ENCODE measurements at regions not wholly inside any gene's neighbourhood (a gene's known extent, or its start where the extent isn't known, plus 50 kb on each side); places are given as distances from the start of the nearest gene placed in this dataset.

DNA sequence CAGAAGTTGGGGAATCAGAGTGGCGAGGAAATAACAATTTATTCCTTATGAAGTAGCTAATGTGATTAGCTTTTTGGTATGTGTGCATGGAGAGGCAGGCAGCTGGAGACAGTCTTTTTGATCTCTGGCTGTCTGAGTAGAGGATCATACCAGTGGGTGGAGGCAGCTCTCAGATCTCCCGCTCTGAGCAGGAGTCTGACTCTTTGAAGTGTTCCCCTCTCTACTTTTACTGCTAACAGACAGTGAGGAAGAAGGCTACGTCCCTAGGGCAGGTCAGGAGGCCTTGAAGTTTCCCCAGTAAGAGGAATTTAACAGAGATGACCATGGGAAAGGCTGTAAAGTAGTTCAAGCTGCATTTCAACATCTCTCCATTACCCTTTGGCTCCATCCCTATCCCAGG is 111.9 kb upstream of the REG3A start:
- TF ChIP-seq GABPA (IDR thresholded peaks at IDR 0.05; ENCODE audit: low read depth), result no peak
- TF ChIP-seq, protein P1, sequence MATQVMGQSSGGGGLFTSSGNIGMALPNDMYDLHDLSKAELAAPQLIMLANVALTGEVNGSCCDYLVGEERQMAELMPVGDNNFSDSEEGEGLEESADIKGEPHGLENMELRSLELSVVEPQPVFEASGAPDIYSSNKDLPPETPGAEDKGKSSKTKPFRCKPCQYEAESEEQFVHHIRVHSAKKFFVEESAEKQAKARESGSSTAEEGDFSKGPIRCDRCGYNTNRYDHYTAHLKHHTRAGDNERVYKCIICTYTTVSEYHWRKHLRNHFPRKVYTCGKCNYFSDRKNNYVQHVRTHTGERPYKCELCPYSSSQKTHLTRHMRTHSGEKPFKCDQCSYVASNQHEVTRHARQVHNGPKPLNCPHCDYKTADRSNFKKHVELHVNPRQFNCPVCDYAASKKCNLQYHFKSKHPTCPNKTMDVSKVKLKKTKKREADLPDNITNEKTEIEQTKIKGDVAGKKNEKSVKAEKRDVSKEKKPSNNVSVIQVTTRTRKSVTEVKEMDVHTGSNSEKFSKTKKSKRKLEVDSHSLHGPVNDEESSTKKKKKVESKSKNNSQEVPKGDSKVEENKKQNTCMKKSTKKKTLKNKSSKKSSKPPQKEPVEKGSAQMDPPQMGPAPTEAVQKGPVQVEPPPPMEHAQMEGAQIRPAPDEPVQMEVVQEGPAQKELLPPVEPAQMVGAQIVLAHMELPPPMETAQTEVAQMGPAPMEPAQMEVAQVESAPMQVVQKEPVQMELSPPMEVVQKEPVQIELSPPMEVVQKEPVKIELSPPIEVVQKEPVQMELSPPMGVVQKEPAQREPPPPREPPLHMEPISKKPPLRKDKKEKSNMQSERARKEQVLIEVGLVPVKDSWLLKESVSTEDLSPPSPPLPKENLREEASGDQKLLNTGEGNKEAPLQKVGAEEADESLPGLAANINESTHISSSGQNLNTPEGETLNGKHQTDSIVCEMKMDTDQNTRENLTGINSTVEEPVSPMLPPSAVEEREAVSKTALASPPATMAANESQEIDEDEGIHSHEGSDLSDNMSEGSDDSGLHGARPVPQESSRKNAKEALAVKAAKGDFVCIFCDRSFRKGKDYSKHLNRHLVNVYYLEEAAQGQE (IDR thresholded peaks at IDR 0.05; ENCODE audit: insufficient replicate concordance, low read depth), result no peak
- TF ChIP-seq POLR2AphosphoS5 (IDR thresholded peaks at IDR 0.05; ENCODE audit: low read depth), result no peak
- TF ChIP-seq SPI1 (IDR thresholded peaks at IDR 0.05; ENCODE audit: borderline replicate concordance, low read depth), result no peak
- TF ChIP-seq, protein P2, sequence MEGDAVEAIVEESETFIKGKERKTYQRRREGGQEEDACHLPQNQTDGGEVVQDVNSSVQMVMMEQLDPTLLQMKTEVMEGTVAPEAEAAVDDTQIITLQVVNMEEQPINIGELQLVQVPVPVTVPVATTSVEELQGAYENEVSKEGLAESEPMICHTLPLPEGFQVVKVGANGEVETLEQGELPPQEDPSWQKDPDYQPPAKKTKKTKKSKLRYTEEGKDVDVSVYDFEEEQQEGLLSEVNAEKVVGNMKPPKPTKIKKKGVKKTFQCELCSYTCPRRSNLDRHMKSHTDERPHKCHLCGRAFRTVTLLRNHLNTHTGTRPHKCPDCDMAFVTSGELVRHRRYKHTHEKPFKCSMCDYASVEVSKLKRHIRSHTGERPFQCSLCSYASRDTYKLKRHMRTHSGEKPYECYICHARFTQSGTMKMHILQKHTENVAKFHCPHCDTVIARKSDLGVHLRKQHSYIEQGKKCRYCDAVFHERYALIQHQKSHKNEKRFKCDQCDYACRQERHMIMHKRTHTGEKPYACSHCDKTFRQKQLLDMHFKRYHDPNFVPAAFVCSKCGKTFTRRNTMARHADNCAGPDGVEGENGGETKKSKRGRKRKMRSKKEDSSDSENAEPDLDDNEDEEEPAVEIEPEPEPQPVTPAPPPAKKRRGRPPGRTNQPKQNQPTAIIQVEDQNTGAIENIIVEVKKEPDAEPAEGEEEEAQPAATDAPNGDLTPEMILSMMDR (IDR thresholded peaks at IDR 0.05; ENCODE audit: insufficient read depth, low read length), result no peak
- no peak for DNase-seq (ENCODE audit: low read depth in 1 of 2, low spot score in 1 of 2)
- H3K27me3 ChIP-seq (ENCODE audit: insufficient read depth, poor library complexity, severe bottlenecking), result no peaks in the 10 kb centered on the region
- no peak overlapping the region for H3K4me3 ChIP-seq (replicated peaks; ENCODE audit: insufficient read depth, low read length)
- no peak overlapping the region for H3K27ac ChIP-seq (replicated peaks)

DNA sequence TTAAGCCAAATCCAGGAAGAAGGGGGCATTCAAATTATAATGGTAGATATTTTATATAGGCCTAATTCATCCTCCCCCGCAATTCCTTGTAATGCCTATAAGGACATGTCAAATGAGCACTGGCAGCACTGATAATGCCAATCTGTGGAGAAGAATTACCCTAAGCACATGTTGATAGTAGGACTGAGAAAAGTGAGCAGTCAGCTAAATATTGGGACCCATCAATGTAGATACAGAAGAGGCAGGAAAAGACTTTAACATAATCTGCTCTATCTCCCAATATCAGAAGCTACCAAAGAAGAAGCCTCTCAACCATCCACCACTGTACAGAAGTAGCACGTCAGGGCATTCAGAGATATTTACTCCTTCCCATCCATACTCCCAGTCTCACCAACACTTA is 101.3 kb upstream of the REG3A start:
- Histone ChIP-seq H3K4me3 (replicated peaks; ENCODE audit: insufficient read depth, low read length) (no peak overlapping the region), H3K27me3 (ENCODE audit: insufficient read depth, poor library complexity, severe bottlenecking) (no peaks in the 10 kb centered on the region), H3K27ac (replicated peaks) (no peak overlapping the region)
- DNase-seq (ENCODE audit: low read depth in 1 of 2, low spot score in 1 of 2), result no peak
- no peak for TF ChIP-seq POLR2AphosphoS5 (IDR thresholded peaks at IDR 0.05; ENCODE audit: low read depth)
- TF ChIP-seq SPI1 (IDR thresholded peaks at IDR 0.05; ENCODE audit: borderline replicate concordance, low read depth), result no peak
- TF ChIP-seq GABPA (IDR thresholded peaks at IDR 0.05; ENCODE audit: low read depth), result no peak
- TF ChIP-seq, protein P2 (IDR thresholded peaks at IDR 0.05; ENCODE audit: insufficient read depth, low read length), result no peak
- TF ChIP-seq, protein P1 (IDR thresholded peaks at IDR 0.05; ENCODE audit: insufficient replicate concordance, low read depth), result no peak

DNA sequence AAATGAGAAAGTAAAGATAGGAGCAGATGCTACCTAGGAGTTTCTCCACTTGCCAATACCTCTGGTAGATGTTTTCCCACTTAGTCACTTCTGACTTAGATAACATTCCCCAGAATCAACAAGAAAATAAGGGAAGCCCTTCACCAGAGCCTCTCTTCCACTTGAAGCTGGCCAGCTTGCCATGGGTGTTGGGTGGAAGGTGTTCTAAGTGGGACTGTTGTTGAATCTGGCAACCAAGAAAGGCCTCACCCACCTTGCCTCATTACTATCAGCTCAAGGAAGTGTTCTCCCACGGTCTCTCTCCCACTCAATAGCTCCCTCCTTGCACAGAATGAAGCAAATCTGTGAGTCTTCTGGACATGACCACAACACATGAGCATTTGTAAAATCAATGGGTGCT is 100.4 kb upstream of the REG3A start:
- H3K27ac ChIP-seq (replicated peaks), result no peak overlapping the region
- H3K4me3 ChIP-seq (replicated peaks; ENCODE audit: insufficient read depth, low read length), result no peak overlapping the region
- no peak for DNase-seq (ENCODE audit: low read depth in 1 of 2, low spot score in 1 of 2)
- no peaks in the 10 kb centered on the region for H3K27me3 ChIP-seq (ENCODE audit: insufficient read depth, poor library complexity, severe bottlenecking)
- TF ChIP-seq GABPA (IDR thresholded peaks at IDR 0.05; ENCODE audit: low read depth), result no peak
- TF ChIP-seq, protein P1 (IDR thresholded peaks at IDR 0.05; ENCODE audit: insufficient replicate concordance, low read depth), result no peak
- TF ChIP-seq, protein P2 (IDR thresholded peaks at IDR 0.05; ENCODE audit: insufficient read depth, low read length), result no peak
- TF ChIP-seq SPI1 (IDR thresholded peaks at IDR 0.05; ENCODE audit: borderline replicate concordance, low read depth), result no peak
- TF ChIP-seq POLR2AphosphoS5 (IDR thresholded peaks at IDR 0.05; ENCODE audit: low read depth), result no peak
